Effector CD4-positive, alpha-beta T cell (primary cell): ENCODE measurements at regions not wholly inside any gene's neighbourhood (a gene's known extent, or its start where the extent isn't known, plus 50 kb on each side); places are given as distances from the start of the nearest gene placed in this dataset.
"Not testable (repeated sequence)": the region's sequence is repeated elsewhere in the genome, so short reads cannot be mapped to it uniquely, and the experiment has no call there.

Experiments
- DNase-seq: peaks from one replicate; pipeline ENCODE4 v3.0.0-alpha.2; 2020

GRCh38 chr4:188975271-188975670 lies 836.0 kb downstream of the TRIML1 start:
- no peak for DNase-seq

- no peak for DNase-seq
These were observed 837.4 kb downstream of the TRIML1 start for GRCh38 chr4:188976644-188977115.

GRCh38 chr4:188977232-188977631 lies 838.0 kb downstream of the TRIML1 start:
- DNase-seq = not testable (repeated sequence)

- no peak for DNase-seq
These were observed 845.3 kb downstream of the TRIML1 start for GRCh38 chr4:188984518-188984917.

- no peak for DNase-seq
These were observed 847.0 kb downstream of the TRIML1 start for GRCh38 chr4:188986271-188986689.

GRCh38 chr4:188987011-188987410 lies 847.8 kb downstream of the TRIML1 start:
- no peak for DNase-seq

GRCh38 chr4:188988131-188988530 lies 848.9 kb downstream of the TRIML1 start:
- DNase-seq = no peak

- DNase-seq = no peak
These were observed 850.1 kb downstream of the TRIML1 start for GRCh38 chr4:188989371-188989770.

- no peak for DNase-seq
These were observed 853.5 kb downstream of the TRIML1 start for GRCh38 chr4:188992706-188993105.

- no peak for DNase-seq
These were observed 854.6 kb downstream of the TRIML1 start for GRCh38 chr4:188993871-188994270.

GRCh38 chr4:189001283-189001970 lies 862.2 kb downstream of the TRIML1 start:
- DNase-seq = no peak

GRCh38 chr4:189001971-189002450 lies 862.8 kb downstream of the TRIML1 start:
- no peak for DNase-seq

GRCh38 chr4:189002475-189002874 lies 863.2 kb downstream of the TRIML1 start:
- DNase-seq = no peak

GRCh38 chr4:189010452-189011217 lies 871.4 kb downstream of the TRIML1 start:
- DNase-seq = not testable (repeated sequence)

GRCh38 chr4:189021831-189022230 lies 882.6 kb downstream of the TRIML1 start:
- DNase-seq = no peak

GRCh38 chr4:189022440-189023035 lies 883.3 kb downstream of the TRIML1 start:
- no peak for DNase-seq

- DNase-seq = no peak
These were observed 890.8 kb downstream of the TRIML1 start for GRCh38 chr4:189029976-189030504.

GRCh38 chr4:189032606-189033338 lies 893.5 kb downstream of the TRIML1 start:
- DNase-seq = no peak

- DNase-seq = no peak
These were observed 894.6 kb downstream of the TRIML1 start for GRCh38 chr4:189033801-189034347.

GRCh38 chr4:189035091-189035490 lies 895.9 kb downstream of the TRIML1 start:
- DNase-seq = no peak

- DNase-seq = no peak
These were observed 896.4 kb downstream of the TRIML1 start for GRCh38 chr4:189035654-189036053.

- no peak for DNase-seq
These were observed 897.7 kb downstream of the TRIML1 start for GRCh38 chr4:189036906-189037305.
